GM12878 (cell line): ENCODE measurements at regions not wholly inside any gene's neighbourhood (a gene's known extent, or its start where the extent isn't known, plus 50 kb on each side); places are given as distances from the start of the nearest gene placed in this dataset.

Experiments
- ATAC-seq: fragments of 200-7000 bp; cut with Tn5 transposase; 3 replicates; pipeline ENCODE4 v1.9.1; 2020; ENCODE audit warnings: mild to moderate bottlenecking, moderate library complexity
- BruUV-seq: library from RNA; stranded (reverse); fragments of 400-500 nt; replicated peaks from 2 replicates; lab custom pipeline; 2021; lab: Mats Ljungman, UMichigan
- CTCF ChIA-PET: fragments of 300-600 bp; sonication (Branson Sonifier 250); formaldehyde crosslinking; extraction: SDS; loops from one replicate; lab custom pipeline; 2021; ENCODE audit warnings: inconsistent platforms; lab: Yijun Ruan, JAX
- POLR2A ChIA-PET: fragments of 350-600 bp; formaldehyde crosslinking; extraction: SDS; loops from one replicate; lab custom pipeline; 2021; ENCODE audit warnings: inconsistent platforms; lab: Charles Lee
- RAD21 ChIA-PET: fragments of 300-600 bp; sonication (Branson Sonifier 250); formaldehyde crosslinking; loops from one replicate; lab custom pipeline; 2023; ENCODE audit warnings: antibody characterized with exemption; ENCODE audit not compliant: unreplicated experiment; lab: Charles Lee
- SMC1A ChIA-PET: fragments of 300-600 bp; sonication (Branson Sonifier 250); formaldehyde crosslinking; loops from one replicate; lab custom pipeline; 2023; ENCODE audit not compliant: unreplicated experiment, uncharacterized antibody; lab: Charles Lee
- DNase-seq: peaks from one replicate; pipeline ENCODE4 v3.0.0-alpha.2; 2011; ENCODE audit warnings: low read depth, low spot score
- FAIRE-seq: peaks from 3 replicates; lab custom pipeline; 2011; peaks lifted over from hg19 to GRCh38; lab: Jason Lieb, UNC
- H2AFZ ChIP-seq: 2 replicates; pipeline ENCODE4 v1.6.0; 2011; ENCODE audit warnings: low read depth, low read length, control low read depth; ENCODE audit not compliant: control insufficient read depth
- H3K27ac ChIP-seq: 2 replicates; pipeline ENCODE4 v1.5.1; 2011; ENCODE audit warnings: control low read depth; ENCODE audit not compliant: control insufficient read depth, insufficient read depth
- H3K27me3 ChIP-seq, 2 experiments: replicated peaks in 1 of 2; 2 replicates each; pipeline versions ENCODE4 v1.6.0 to v1.6.1; 2011; ENCODE audit warnings: low read length in 1 of 2; ENCODE audit not compliant: control insufficient read depth in 2 of 2, insufficient read depth in 2 of 2
- H3K36me3 ChIP-seq, 2 experiments: 2 replicates each; pipeline ENCODE4 v1.5.1; 2011; ENCODE audit warnings: low read length in 1 of 2; ENCODE audit not compliant: control insufficient read depth in 2 of 2, insufficient read depth in 2 of 2
- H3K4me1 ChIP-seq: 2 replicates; pipeline ENCODE4 v1.6.1; 2011; ENCODE audit warnings: mild to moderate bottlenecking, low read length, moderate library complexity, mixed read lengths; ENCODE audit not compliant: control insufficient read depth, insufficient read depth
- H3K4me2 ChIP-seq: 2 replicates; pipeline ENCODE4 v1.6.0; 2011; ENCODE audit warnings: control low read depth; ENCODE audit not compliant: control insufficient read depth, insufficient read depth
- H3K4me3 ChIP-seq: fragments of 200-600 bp; sonication (generic); 2 replicates; pipeline ENCODE4 v1.5.1; 2016
- H3K79me2 ChIP-seq: 2 replicates; pipeline ENCODE4 v1.6.0; 2011; ENCODE audit warnings: low read length; ENCODE audit not compliant: control insufficient read depth, insufficient read depth
- H3K9ac ChIP-seq: 2 replicates; pipeline ENCODE4 v1.8.0; 2011; ENCODE audit warnings: low read length, control low read depth, mixed read lengths; ENCODE audit not compliant: control insufficient read depth, insufficient read depth
- H3K9me3 ChIP-seq: replicated peaks from 3 replicates; pipeline ENCODE4 v1.5.1; 2011; ENCODE audit warnings: mild to moderate bottlenecking, low read length; ENCODE audit not compliant: control insufficient read depth, insufficient read depth
- H4K20me1 ChIP-seq: 2 replicates; pipeline ENCODE4 v1.6.0; 2011; ENCODE audit not compliant: control insufficient read depth, insufficient read depth
- BHLHE40 ChIP-seq, 2 experiments: fragments of 450-650 bp in 1 of 2; IDR thresholded peaks; 2 replicates each; pipeline ENCODE4 v1.6.1; 2011 to 2017; ENCODE audit warnings: low read depth in 2 of 2, borderline replicate concordance in 1 of 2, improper control_type of control experiment in 1 of 2, low read length in 1 of 2, mild to moderate bottlenecking in 1 of 2
- CBX5 ChIP-seq: sonication (generic); IDR thresholded peaks from 2 replicates; pipeline ENCODE4 v1.6.1; 2016; ENCODE audit warnings: low read depth, moderate library complexity, mild to moderate bottlenecking, inconsistent platforms
- EED ChIP-seq: sonication (generic); IDR thresholded peaks from 2 replicates; pipeline ENCODE4 v1.6.1; 2016; ENCODE audit warnings: antibody characterized with exemption, low read depth
- FOXM1 ChIP-seq: IDR thresholded peaks from 2 replicates; pipeline ENCODE4 v1.6.1; 2012; ENCODE audit warnings: low read depth, mild to moderate bottlenecking, inconsistent platforms, low read length, moderate library complexity
- GATAD2B ChIP-seq: fragments of 450-650 bp; conservative IDR thresholded peaks from 2 replicates; pipeline ENCODE4 v1.6.1; 2017; ENCODE audit warnings: low read depth, mild to moderate bottlenecking, moderate library complexity
- KDM1A ChIP-seq: fragments of 200-600 bp; sonication (generic); IDR thresholded peaks from 2 replicates; pipeline ENCODE4 v1.6.1; 2016; ENCODE audit warnings: borderline replicate concordance
- RBBP5 ChIP-seq: fragments of 200-600 bp; sonication (generic); conservative IDR thresholded peaks from 2 replicates; pipeline ENCODE4 v1.6.1; 2016
- SREBF2 ChIP-seq: IDR thresholded peaks from 2 replicates; pipeline ENCODE4 v1.6.1; 2012; ENCODE audit warnings: mild to moderate bottlenecking, low read length
- YBX1 ChIP-seq: fragments of 450-650 bp; IDR thresholded peaks from 2 replicates; pipeline ENCODE4 v1.6.1; 2016; ENCODE audit warnings: antibody characterized with exemption
- WGBS: methylation state at CpG from one replicate; pipeline ENCODE4 v1.1.6; 2016; ENCODE audit warnings: low lambda C conversion rate; ENCODE audit not compliant: insufficient replicate concordance, insufficient coverage; ENCODE audit errors: missing lambda C conversion rate; 5-methylcytosine and 5-hydroxymethylcytosine counted together
- in situ Hi-C: fragments of 300-500 bp; cut with MboI; formaldehyde crosslinking; loops from 9 replicates; pipeline ENCODE4 v1.14.3; 2018; ENCODE audit warnings: mixed read lengths
- intact Hi-C: fragments of 100-400 bp; cut with micrococcal nuclease; formaldehyde crosslinking; loops from one replicate; pipeline ENCODE4 v1.14.2; 2022; ENCODE audit not compliant: unreplicated experiment
- TF ChIP-seq, protein P1 (sequence below): fragments of 450-650 bp; formaldehyde crosslinking; IDR thresholded peaks from 2 replicates; pipeline ENCODE4 v1.4.0; 2020; ENCODE audit warnings: mild to moderate bottlenecking, moderate library complexity
- TF ChIP-seq, protein P2 (sequence below): fragments of 150-350 bp; IDR thresholded peaks from 2 replicates; pipeline ENCODE4 v1.6.1; 2016; ENCODE audit warnings: low read depth, low read length
- TF ChIP-seq, protein P3 (sequence below): IDR thresholded peaks from 2 replicates; pipeline ENCODE4 v1.6.1; 2011; ENCODE audit warnings: borderline replicate concordance, low read depth, mild to moderate bottlenecking, moderate library complexity, mixed read lengths, low read length; ENCODE audit not compliant: insufficient read depth; ENCODE audit errors: extremely low read length
- TF ChIP-seq, protein P4 (sequence below): fragments of 450-650 bp; formaldehyde crosslinking; IDR thresholded peaks from 2 replicates; pipeline ENCODE4 v1.4.0; 2022; ENCODE audit warnings: mild to moderate bottlenecking, moderate library complexity

DNA sequence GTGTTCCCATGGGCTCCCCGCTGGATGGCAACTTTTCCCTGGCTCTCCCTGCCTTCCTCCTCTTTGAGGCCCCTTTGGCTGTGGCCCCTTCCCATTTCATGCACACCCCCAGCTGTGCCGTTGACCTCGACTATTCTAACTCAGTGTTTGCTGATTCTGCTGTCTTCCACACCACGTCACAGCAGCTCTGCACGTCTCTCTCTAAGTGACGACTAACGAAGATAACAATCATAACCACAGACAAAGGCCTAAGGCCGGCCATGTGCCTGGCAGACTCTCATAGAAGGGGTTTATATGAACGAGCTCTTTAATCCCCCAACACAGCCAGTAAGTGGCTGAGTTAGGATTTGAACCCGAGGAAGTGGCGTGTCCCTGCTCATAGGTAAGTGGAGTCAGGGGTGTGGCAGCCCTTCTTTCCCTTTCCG is 151.5 kb upstream of the SHH start (continued):
- TF ChIP-seq YBX1 (no peak), CBX5 (no peak)
- TF ChIP-seq, protein P1, sequence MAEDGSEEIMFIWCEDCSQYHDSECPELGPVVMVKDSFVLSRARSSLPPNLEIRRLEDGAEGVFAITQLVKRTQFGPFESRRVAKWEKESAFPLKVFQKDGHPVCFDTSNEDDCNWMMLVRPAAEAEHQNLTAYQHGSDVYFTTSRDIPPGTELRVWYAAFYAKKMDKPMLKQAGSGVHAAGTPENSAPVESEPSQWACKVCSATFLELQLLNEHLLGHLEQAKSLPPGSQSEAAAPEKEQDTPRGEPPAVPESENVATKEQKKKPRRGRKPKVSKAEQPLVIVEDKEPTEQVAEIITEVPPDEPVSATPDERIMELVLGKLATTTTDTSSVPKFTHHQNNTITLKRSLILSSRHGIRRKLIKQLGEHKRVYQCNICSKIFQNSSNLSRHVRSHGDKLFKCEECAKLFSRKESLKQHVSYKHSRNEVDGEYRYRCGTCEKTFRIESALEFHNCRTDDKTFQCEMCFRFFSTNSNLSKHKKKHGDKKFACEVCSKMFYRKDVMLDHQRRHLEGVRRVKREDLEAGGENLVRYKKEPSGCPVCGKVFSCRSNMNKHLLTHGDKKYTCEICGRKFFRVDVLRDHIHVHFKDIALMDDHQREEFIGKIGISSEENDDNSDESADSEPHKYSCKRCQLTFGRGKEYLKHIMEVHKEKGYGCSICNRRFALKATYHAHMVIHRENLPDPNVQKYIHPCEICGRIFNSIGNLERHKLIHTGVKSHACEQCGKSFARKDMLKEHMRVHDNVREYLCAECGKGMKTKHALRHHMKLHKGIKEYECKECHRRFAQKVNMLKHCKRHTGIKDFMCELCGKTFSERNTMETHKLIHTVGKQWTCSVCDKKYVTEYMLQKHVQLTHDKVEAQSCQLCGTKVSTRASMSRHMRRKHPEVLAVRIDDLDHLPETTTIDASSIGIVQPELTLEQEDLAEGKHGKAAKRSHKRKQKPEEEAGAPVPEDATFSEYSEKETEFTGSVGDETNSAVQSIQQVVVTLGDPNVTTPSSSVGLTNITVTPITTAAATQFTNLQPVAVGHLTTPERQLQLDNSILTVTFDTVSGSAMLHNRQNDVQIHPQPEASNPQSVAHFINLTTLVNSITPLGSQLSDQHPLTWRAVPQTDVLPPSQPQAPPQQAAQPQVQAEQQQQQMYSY = no peak

DNA sequence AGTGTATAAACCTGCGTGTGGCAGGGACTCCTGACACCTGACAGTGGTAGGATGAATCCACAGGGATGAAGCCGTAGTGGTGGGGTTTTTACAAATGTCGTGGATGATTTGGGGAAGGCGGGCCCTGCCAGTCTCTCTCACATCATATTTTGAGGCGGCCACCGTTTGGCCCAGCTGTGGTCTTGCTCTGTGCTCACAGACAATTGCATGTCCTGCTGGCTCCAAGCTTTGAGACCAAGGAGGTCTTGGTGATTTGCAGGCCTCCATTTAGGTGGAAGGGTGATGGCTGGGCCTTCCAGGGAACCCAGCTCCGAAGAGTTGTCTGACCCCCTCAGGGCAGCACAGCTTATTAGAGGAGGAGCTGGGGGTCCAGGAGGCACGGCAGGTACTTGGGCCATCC is 151.1 kb upstream of the SHH start:
- no peak for FAIRE-seq
- no TSS peak for BruUV-seq
- 21% methylated on average over 7 of the region's 8 CpGs for WGBS
- no peak for TF ChIP-seq KDM1A
- no peak for TF ChIP-seq SREBF2
- no peak for TF ChIP-seq RBBP5
- TF ChIP-seq, protein P2, sequence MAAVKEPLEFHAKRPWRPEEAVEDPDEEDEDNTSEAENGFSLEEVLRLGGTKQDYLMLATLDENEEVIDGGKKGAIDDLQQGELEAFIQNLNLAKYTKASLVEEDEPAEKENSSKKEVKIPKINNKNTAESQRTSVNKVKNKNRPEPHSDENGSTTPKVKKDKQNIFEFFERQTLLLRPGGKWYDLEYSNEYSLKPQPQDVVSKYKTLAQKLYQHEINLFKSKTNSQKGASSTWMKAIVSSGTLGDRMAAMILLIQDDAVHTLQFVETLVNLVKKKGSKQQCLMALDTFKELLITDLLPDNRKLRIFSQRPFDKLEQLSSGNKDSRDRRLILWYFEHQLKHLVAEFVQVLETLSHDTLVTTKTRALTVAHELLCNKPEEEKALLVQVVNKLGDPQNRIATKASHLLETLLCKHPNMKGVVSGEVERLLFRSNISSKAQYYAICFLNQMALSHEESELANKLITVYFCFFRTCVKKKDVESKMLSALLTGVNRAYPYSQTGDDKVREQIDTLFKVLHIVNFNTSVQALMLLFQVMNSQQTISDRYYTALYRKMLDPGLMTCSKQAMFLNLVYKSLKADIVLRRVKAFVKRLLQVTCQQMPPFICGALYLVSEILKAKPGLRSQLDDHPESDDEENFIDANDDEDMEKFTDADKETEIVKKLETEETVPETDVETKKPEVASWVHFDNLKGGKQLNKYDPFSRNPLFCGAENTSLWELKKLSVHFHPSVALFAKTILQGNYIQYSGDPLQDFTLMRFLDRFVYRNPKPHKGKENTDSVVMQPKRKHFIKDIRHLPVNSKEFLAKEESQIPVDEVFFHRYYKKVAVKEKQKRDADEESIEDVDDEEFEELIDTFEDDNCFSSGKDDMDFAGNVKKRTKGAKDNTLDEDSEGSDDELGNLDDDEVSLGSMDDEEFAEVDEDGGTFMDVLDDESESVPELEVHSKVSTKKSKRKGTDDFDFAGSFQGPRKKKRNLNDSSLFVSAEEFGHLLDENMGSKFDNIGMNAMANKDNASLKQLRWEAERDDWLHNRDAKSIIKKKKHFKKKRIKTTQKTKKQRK = no peak
- no peak for TF ChIP-seq GATAD2B
- no peak for TF ChIP-seq BHLHE40 (IDR thresholded peaks at IDR 0.05; ENCODE audit: borderline replicate concordance in 1 of 2, low read depth in 2 of 2, low read length in 1 of 2)
- TF ChIP-seq, protein P3, sequence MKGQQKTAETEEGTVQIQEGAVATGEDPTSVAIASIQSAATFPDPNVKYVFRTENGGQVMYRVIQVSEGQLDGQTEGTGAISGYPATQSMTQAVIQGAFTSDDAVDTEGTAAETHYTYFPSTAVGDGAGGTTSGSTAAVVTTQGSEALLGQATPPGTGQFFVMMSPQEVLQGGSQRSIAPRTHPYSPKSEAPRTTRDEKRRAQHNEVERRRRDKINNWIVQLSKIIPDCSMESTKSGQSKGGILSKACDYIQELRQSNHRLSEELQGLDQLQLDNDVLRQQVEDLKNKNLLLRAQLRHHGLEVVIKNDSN = no peak
- no peak for TF ChIP-seq FOXM1
- TF ChIP-seq EED = no peak
- TF ChIP-seq, protein P4, sequence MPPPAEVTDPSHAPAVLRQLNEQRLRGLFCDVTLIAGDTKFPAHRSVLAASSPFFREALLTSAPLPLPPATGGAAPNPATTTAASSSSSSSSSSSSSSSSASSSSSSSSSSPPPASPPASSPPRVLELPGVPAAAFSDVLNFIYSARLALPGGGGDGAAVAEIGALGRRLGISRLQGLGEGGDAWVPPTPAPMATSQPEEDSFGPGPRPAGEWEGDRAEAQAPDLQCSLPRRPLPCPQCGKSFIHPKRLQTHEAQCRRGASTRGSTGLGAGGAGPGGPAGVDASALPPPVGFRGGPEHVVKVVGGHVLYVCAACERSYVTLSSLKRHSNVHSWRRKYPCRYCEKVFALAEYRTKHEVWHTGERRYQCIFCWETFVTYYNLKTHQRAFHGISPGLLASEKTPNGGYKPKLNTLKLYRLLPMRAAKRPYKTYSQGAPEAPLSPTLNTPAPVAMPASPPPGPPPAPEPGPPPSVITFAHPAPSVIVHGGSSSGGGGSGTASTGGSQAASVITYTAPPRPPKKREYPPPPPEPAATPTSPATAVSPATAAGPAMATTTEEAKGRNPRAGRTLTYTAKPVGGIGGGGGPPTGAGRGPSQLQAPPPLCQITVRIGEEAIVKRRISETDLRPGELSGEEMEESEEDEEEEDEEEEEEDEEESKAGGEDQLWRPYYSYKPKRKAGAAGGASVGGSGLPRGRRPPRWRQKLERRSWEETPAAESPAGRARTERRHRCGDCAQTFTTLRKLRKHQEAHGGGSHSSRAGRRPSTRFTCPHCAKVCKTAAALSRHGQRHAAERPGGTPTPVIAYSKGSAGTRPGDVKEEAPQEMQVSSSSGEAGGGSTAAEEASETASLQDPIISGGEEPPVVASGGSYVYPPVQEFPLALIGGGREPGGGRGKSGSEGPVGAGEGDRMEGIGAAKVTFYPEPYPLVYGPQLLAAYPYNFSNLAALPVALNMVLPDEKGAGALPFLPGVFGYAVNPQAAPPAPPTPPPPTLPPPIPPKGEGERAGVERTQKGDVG = no peak

More for the DNA sequence above, 151.1 kb upstream of the SHH start:
- H3K4me3 ChIP-seq = no peak overlapping the region
- SMC1A ChIA-PET = no interaction called here
- no peaks in the 10 kb centered on the region for H3K9me3 ChIP-seq
- H3K36me3 ChIP-seq = no peaks in the 10 kb centered on the region
- H3K4me1 ChIP-seq = no peaks in the 10 kb centered on the region
- intact Hi-C loops = no loop called here
- in situ Hi-C loops = no loop called here
- no peak overlapping the region for H2AFZ ChIP-seq
- POLR2A ChIA-PET = no interaction called here
- H3K27ac ChIP-seq = no peak overlapping the region
- RAD21 ChIA-PET = no interaction called here
- DNase-seq (no peak), ATAC-seq (no peak)
- no peaks in the 10 kb centered on the region for H4K20me1 ChIP-seq
- H3K9ac ChIP-seq = no peak overlapping the region
- no peaks in the 10 kb centered on the region; a peak in 1 of 4 replicates for H3K27me3 ChIP-seq
- CTCF ChIA-PET = no interaction called here
- H3K4me2 ChIP-seq = no peak overlapping the region
- no peaks in the 10 kb centered on the region for H3K79me2 ChIP-seq
